ENCODE measurements at regions not wholly inside any gene's neighbourhood (a gene's known extent, or its start where the extent isn't known, plus 50 kb on each side); places are given as distances from the start of the nearest gene placed in this dataset.
A peak's percentile ranks its signal among the peaks of the same experiment; 100 is the strongest.

DNA sequence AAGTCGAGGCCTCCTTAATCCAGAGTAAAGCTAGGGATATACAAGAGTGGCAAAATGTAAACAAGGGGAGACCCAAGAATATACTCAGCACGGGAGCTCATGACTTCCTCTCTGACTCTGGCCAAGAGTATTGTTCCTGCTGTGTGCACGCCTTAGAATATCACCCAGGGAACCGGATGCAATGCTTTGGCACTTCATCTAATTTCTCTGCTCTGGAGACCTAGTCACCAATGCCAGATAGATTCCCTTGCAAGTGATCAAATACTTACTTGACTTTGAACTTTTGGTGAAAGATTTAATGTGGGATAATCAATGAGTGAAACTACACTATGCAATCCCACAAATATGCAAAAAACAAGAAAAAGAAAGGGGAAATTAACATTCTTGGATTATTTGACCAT, 695.5 kb downstream of the INHBA start:
- H3K4me3 ChIP-seq (ENCODE audit: low read depth, low read length): no peak overlapping the region
- DNase-seq (ENCODE audit: low read depth): peak; percentile 34
- no peak for TF ChIP-seq CTCF (IDR thresholded peaks at IDR 0.05; ENCODE audit: insufficient read depth, low read length)

DNA sequence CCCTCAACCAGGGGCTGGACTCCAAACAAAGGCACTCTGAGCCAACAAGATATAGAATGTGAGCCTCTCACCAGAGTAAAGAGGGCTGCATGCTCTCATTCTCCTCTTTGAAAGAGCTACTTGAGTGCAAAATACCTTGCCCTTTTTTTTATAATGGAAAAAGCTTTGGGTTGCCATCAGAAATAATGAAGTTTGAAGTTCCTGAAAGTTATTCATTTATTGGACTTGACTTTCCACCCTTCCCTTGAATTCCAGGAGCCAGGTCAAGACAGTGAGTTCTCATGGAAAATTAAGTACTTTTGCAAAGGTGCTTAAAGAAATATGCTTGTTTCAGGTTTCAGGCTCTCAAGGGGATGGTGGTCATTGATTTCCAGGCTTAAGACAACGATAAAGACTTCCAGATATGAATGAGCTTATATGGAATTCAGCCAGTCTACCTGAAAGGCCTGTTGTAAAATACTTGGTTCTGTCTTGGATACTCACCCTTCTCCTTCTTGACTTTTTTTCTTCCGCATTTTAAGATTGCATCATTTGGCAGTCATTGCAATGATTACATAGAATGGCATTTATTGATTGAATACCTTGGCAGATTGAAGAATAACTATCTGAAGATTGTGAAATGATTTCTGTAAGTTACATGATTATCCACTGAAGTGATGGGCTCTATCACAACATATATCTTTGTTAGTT, 696.4 kb downstream of the INHBA start:
- no peak for TF ChIP-seq CTCF (IDR thresholded peaks at IDR 0.05; ENCODE audit: insufficient read depth, low read length)
- H3K4me3 ChIP-seq (ENCODE audit: low read depth, low read length): no peak overlapping the region
- DNase-seq (ENCODE audit: low read depth): peak; percentile 78

- DNase-seq (ENCODE audit: low read depth): peak; percentile 96
These were observed 697.5 kb downstream of the INHBA start for GRCh38 chr7:41005374-41005901.

DNA sequence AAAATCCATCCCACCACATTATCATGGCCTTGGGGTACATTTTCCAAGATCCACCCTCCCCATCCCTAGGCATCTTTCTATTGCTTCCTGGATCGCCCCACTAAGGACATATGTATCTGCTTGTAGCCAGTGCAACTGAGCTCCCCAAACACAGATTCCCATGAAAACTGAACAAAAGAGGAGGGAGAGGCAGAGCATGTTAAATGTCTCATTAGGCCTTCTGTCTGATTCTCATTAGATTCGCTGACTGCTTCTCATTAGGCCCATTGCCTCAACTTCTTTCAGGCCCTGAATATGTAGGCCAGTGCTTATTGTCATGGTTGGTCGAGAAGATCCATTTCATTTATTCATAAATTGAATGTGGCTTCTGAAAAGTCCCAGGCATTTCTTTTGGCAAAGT, 698.9 kb downstream of the INHBA start:
- H3K4me3 ChIP-seq (ENCODE audit: low read depth, low read length): no peak overlapping the region
- no peak for TF ChIP-seq CTCF (IDR thresholded peaks at IDR 0.05; ENCODE audit: insufficient read depth, low read length)
- DNase-seq (ENCODE audit: low read depth): no peak

More at GRCh38 chr7:41005374-41005901, 697.5 kb downstream of the INHBA start:
- no peak for TF ChIP-seq CTCF (IDR thresholded peaks at IDR 0.05; ENCODE audit: insufficient read depth, low read length)
- no peak overlapping the region for H3K4me3 ChIP-seq (ENCODE audit: low read depth, low read length)

DNA sequence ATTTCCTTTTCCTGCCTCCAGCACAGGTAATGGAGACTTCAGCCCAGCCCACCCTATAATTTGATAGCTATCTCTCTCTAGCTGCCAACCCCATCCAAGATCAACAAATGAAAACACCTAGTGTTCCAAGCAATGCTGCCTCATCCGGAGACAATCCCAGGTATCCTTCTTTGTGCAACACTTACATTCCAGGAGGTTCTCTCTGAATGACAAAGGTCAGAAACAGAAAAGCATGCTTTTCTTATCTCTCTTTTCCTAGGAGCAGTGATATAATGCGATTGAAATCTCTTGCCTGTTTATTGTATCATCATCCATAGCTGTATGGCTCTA, 699.3 kb downstream of the INHBA start:
- no peak for TF ChIP-seq CTCF (IDR thresholded peaks at IDR 0.05; ENCODE audit: insufficient read depth, low read length)
- DNase-seq (ENCODE audit: low read depth): no peak
- H3K4me3 ChIP-seq (ENCODE audit: low read depth, low read length): no peak overlapping the region

DNA sequence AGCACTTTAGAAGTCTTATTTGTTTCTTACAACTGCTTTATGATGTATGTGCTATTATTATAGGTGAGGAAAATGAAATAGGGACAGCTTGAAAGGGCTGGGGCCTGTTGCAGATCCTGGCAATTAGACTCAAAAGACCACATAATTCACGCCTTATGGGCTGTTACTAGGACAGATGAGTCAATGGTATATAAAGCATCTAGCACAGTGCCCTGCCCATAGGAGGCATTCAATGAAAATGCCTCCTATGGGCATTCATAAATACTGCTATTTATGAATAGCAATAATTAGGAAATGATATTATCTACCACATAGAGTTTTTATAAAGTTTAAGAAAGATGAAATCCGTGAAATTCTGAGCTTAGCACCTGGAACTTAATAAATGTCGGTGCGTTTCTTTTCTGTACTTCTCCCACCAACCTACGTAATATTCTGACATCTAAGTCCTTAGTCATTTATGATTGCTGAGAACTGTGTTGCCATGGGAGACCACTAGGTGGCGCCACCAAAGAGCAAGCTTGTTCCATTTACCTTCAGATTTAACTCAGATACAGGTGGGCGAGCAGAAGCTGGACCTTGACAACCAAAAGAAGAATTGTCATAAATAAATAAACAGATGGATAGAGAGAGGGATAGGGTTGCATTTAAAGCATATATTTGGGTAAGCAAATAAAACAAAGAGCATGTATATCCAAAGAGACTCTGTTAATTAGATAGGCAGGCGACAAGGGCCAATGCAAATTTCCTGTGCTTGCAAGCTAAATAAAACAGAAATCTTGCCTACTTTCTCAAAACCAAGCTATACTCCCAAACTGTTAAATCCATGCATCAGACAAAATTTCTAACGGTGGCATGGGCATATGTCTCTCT, 699.9 kb downstream of the INHBA start:
- no peak overlapping the region for H3K4me3 ChIP-seq (ENCODE audit: low read depth, low read length)
- TF ChIP-seq CTCF (IDR thresholded peaks at IDR 0.05; ENCODE audit: insufficient read depth, low read length): peak; percentile 78
- peak; percentile 46 for DNase-seq (ENCODE audit: low read depth)

Measured in fibroblast of the aortic adventitia (primary cell).